Esophagus squamous epithelium (tissue), 5 donors: ENCODE measurements at regions not wholly inside any gene's neighbourhood (a gene's known extent, or its start where the extent isn't known, plus 50 kb on each side); places are given as distances from the start of the nearest gene placed in this dataset.

Experiments
- DNase-seq: peaks from one replicate; lab custom pipeline; 2025; lab: John Stamatoyannopoulos, UW
- H3K27ac ChIP-seq, 4 donors: fragments of 200-600 bp; sonication (generic); one replicate each; pipeline ENCODE4 v1.5.1; 2016 to 2019; ENCODE audit warnings: mild to moderate bottlenecking in 1 of 4
- H3K27me3 ChIP-seq, 4 donors: fragments of 200-600 bp; sonication (generic); 1 replicate in 3 of 4; 2 replicates in 1 of 4; pipeline versions ENCODE4 v1.5.1 to v1.6.0; 2017 to 2021; ENCODE audit warnings: antibody characterized with exemption in 1 of 4
- H3K36me3 ChIP-seq, 3 donors: fragments of 200-600 bp; sonication (generic); one replicate each; pipeline ENCODE4 v1.5.1; 2016 to 2019
- H3K4me1 ChIP-seq, 3 donors: fragments of 200-600 bp; sonication (generic); one replicate each; pipeline ENCODE4 v1.5.1; 2017 to 2019
- H3K4me3 ChIP-seq, 4 donors: fragments of 200-600 bp; sonication (generic); 1 replicate in 3 of 4; 2 replicates in 1 of 4; pipeline ENCODE4 v1.5.1; 2016 to 2019; ENCODE audit warnings: mild to moderate bottlenecking in 2 of 4, moderate library complexity in 1 of 4
- H3K9me3 ChIP-seq, 3 donors: fragments of 200-600 bp; sonication (generic); one replicate each; pipeline ENCODE4 v1.5.1; 2016 to 2019
- POLR2A ChIP-seq, 4 donors: fragments of 450-650 bp; IDR thresholded peaks; one replicate each; pipeline ENCODE4 v1.6.1; 2017; ENCODE audit warnings: antibody characterized with exemption in 4 of 4, mild to moderate bottlenecking in 4 of 4, moderate library complexity in 3 of 4
- WGBS, 2 donors: methylation state at CpG; one replicate each; pipeline ENCODE4 v1.1.5; 2018; 5-methylcytosine and 5-hydroxymethylcytosine counted together
- intact Hi-C: fragments of 100-400 bp; cut with DNase I; formaldehyde crosslinking; loops from one replicate; pipeline ENCODE4 v1.15.0; 2022
- TF ChIP-seq, protein P1 (sequence below), 6 experiments: fragments of 450-650 bp in 4 of 6; fragments of 200-600 bp in 2 of 6; sonication (generic) in 2 of 6; IDR thresholded peaks; one replicate each; pipeline ENCODE4 v1.5.1; 2016 to 2019; ENCODE audit warnings: antibody characterized with exemption in 6 of 6, mild to moderate bottlenecking in 4 of 6, moderate library complexity in 4 of 6
- donor health status: DM: yes; HTN: yes; CAD: no.

DNA sequence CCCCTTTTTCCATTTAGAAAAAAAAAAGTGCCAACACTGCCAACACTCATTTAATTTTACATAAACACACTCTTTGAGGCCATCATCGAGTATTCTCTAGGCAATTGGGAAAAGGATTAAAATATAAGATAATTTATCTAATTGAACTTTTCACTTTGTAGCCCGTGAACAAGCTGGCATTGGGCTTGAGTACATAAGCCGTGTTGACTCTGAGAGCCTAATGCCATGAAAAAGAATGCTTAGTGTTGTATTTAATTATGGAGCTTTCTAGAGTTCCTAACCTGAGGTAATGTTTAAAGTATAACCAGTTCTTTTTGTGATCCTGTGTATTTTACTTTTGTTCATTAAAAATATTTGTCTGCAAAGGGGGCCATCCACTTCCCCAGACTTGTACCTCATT is 193.8 kb downstream of the LYPLAL1 start:
- Histone ChIP-seq H3K9me3 (no peaks in the 10 kb centered on the region), H3K27me3 (no peaks in the 10 kb centered on the region), H3K36me3 (no peaks in the 10 kb centered on the region), H3K4me1 (no peaks in the 10 kb centered on the region), H3K4me3 (no peak overlapping the region), H3K27ac (no peak overlapping the region)
- DNase-seq, result no peak
- intact Hi-C loops, result no loop called here
- WGBS, 2 donors, result 69 to 78% methylated on average over 3 of the region's 3 CpGs
- TF ChIP-seq POLR2A (IDR thresholded peaks at IDR 0.05), result no peak
- TF ChIP-seq, protein P1, sequence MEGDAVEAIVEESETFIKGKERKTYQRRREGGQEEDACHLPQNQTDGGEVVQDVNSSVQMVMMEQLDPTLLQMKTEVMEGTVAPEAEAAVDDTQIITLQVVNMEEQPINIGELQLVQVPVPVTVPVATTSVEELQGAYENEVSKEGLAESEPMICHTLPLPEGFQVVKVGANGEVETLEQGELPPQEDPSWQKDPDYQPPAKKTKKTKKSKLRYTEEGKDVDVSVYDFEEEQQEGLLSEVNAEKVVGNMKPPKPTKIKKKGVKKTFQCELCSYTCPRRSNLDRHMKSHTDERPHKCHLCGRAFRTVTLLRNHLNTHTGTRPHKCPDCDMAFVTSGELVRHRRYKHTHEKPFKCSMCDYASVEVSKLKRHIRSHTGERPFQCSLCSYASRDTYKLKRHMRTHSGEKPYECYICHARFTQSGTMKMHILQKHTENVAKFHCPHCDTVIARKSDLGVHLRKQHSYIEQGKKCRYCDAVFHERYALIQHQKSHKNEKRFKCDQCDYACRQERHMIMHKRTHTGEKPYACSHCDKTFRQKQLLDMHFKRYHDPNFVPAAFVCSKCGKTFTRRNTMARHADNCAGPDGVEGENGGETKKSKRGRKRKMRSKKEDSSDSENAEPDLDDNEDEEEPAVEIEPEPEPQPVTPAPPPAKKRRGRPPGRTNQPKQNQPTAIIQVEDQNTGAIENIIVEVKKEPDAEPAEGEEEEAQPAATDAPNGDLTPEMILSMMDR (IDR thresholded peaks at IDR 0.05), result no peak

DNA sequence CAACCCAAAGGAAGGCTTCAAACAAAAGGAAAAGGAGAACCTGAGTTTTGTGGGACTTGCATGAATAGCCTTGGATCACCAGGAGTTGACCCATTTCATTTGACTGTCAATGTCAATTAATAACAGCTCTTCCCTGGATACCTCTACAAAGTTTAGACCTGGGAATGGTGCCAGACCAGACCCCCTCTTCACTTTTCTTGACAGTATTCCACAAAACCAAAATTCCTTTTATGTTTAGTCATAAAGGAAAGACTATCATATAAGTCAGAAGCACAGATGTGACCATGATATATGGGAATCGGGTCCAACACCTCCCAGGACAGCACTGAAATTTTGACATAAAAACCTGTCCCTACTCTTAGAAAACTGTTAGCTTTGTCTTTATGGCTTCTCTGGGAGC is 191.8 kb downstream of the LYPLAL1 start:
- TF ChIP-seq, protein P1 (IDR thresholded peaks at IDR 0.05), result no peak
- TF ChIP-seq POLR2A (IDR thresholded peaks at IDR 0.05), result no peak
- DNase-seq, result no peak
- H3K4me3 ChIP-seq, result no peak overlapping the region
- no peaks in the 10 kb centered on the region for H3K4me1 ChIP-seq
- H3K27me3 ChIP-seq, result no peaks in the 10 kb centered on the region
- H3K36me3 ChIP-seq, result no peaks in the 10 kb centered on the region
- intact Hi-C loops, result no loop called here
- WGBS, 2 donors, result 75 to 100% methylated on average over 1 of the region's 1 CpG
- no peak overlapping the region for H3K27ac ChIP-seq
- H3K9me3 ChIP-seq, result no peaks in the 10 kb centered on the region

DNA sequence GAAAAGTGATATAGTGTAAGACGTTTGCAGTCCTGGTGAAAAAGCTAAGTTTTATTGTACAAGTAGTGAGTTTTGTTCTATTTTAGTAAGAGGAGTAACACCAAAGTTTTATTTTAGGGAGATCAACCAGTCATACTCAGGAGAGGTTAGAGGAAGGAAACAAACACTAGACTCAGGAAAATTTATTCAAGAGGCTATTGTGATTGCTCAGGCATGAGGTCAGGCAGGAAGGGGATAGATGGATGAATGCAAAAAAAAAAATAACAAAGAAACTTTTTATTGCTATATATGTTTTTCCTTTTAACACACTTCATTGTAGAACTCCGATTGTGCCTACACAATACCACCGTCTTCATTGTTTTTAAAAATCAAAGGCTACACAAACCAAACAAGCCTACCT is 189.0 kb downstream of the LYPLAL1 start:
- Histone ChIP-seq H3K36me3 (no peaks in the 10 kb centered on the region), H3K4me3 (no peak overlapping the region), H3K27ac (no peak overlapping the region), H3K27me3 (no peaks in the 10 kb centered on the region), H3K4me1 (no peaks in the 10 kb centered on the region), H3K9me3 (no peaks in the 10 kb centered on the region)
- TF ChIP-seq, protein P1 (IDR thresholded peaks at IDR 0.05), result no peak
- no peak for TF ChIP-seq POLR2A (IDR thresholded peaks at IDR 0.05)
- intact Hi-C loops, result no loop called here
- no peak for DNase-seq
- 64 to 74% methylated on average over 3 of the region's 3 CpGs for WGBS, 2 donors

DNA sequence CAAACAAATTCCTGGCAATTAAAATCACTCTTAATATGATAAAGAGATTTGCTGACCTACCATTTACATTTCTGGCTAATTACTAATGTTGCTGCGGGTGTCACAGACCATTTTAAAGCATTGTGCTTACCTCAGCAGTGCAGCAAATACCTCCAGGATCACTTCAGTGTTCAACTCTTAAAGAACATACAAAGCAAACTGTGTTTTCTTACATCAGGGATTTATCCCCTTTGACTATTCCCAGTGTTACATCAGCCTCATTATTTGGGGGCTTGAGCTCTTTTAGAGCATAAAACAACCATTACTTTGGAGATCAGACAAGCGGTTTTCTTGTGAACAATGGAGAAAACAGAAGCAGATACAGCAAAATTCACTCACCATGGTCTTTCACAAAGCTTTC is 185.4 kb downstream of the LYPLAL1 start:
- intact Hi-C loops, result no loop called here
- TF ChIP-seq, protein P1 (IDR thresholded peaks at IDR 0.05), result no peak
- no peak for TF ChIP-seq POLR2A (IDR thresholded peaks at IDR 0.05)

DNA sequence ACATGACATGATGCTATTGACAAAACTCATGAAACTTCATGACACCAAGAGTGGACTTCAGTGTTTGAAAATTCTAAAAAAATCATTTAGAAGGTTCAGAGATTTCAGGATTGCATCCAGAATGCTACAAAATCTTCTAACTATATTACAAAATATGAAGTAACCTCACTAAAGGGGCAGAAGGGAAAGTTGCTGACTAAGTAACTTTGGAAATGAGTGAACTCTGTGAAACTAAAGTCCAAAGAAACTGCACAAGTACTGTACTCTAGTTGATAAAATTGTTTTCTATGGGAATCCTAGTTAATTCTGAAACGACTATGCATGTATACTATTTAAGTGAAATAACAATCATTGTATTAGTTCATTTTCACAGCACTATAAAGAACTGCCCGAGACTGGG is 184.4 kb downstream of the LYPLAL1 start:
- Histone ChIP-seq H3K4me1 (no peaks in the 10 kb centered on the region), H3K9me3 (no peaks in the 10 kb centered on the region), H3K36me3 (no peaks in the 10 kb centered on the region), H3K27me3 (no peaks in the 10 kb centered on the region), H3K27ac (no peak overlapping the region), H3K4me3 (no peak overlapping the region)
- TF ChIP-seq, protein P1 (IDR thresholded peaks at IDR 0.05), result no peak
- no peak for TF ChIP-seq POLR2A (IDR thresholded peaks at IDR 0.05)
- 83 to 94% methylated on average over 2 of the region's 2 CpGs for WGBS, 2 donors
- DNase-seq, result no peak
- intact Hi-C loops, result no loop called here

More for the DNA sequence above, 185.4 kb downstream of the LYPLAL1 start:
- Histone ChIP-seq H3K36me3 (no peaks in the 10 kb centered on the region), H3K4me3 (no peak overlapping the region), H3K9me3 (no peaks in the 10 kb centered on the region), H3K27me3 (no peaks in the 10 kb centered on the region), H3K27ac (no peak overlapping the region), H3K4me1 (no peaks in the 10 kb centered on the region)
- DNase-seq, result no peak
- 51 to 71% methylated on average over 2 of the region's 2 CpGs for WGBS, 2 donors
